ENCODE measurements at regions not wholly inside any gene's neighbourhood (a gene's known extent, or its start where the extent isn't known, plus 50 kb on each side); places are given as distances from the start of the nearest gene placed in this dataset.

DNA sequence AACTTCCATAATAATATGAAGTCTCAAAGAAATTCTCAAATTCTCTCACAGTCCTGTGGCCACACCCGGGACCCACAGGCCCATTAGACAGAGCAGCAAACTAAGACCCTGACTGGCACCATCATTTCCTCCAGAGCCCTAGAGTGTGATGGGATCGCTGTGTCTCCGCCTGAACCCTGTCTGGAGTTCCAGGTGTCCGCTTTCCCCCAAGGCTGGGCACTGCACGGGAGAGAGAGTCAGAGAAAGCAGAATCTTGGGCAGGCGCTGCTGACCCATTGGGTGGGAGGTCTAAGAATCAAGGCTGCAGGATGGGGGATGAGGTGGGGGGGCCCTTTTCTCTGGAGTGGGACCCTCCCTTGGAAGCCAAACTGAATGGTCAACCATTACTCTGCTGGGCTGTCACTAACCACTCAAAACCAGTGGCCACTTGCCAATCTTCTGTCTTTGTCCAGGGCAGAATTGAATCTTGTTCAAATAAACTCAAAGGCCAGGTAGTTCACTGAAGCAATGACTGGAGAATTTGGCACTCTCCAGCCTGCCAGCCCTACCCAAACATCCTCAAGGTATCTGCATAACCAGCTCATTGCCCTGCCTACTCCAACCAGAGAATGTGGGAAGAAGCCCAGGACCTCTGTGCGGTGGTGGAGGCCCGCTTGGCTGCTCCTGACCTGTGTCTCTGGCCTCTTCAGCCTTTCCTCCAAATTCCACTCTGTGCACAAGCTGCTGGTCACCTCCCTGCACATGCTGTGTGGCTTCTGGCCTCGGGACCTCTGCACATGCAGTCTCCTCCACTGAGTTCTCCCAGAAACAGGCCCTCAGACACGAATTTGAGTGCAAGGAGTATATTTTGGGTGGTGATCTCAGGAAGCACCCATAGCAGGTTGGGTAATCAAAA is 141.1 kb downstream of the CEBPB start:
- no TSS peak for BruUV-seq (replicated peaks)
- Histone ChIP-seq H3K9ac (replicated peaks; ENCODE audit: extremely low read depth, insufficient read depth, low read length) (no peak overlapping the region), H3K79me2 (ENCODE audit: control insufficient read depth, insufficient read depth, low read length) (no peaks in the 10 kb centered on the region), H3K27ac (ENCODE audit: insufficient read depth, low read depth, low read length) (no peak overlapping the region), H3K9me1 (replicated peaks; ENCODE audit: control insufficient read depth, extremely low read depth, insufficient read depth, low read length) (no peaks in the 10 kb centered on the region), H2AFZ (ENCODE audit: low read depth, low read length) (no peak overlapping the region), H3K27me3 (ENCODE audit: control insufficient read depth in 2 of 2, insufficient read depth in 2 of 2, low read length in 2 of 2) (peaks cover 5 to 13% of the 10 kb centered on the region in 2 experiments), H3K9me3 (replicated peaks; ENCODE audit: control insufficient read depth, insufficient read depth, low read length) (no peaks in the 10 kb centered on the region), H3K4me3 (replicated peaks in 1 of 3; ENCODE audit: insufficient read depth in 1 of 3, low read depth in 1 of 3, low read length in 3 of 3) (no peak overlapping the region), H3K36me3 (ENCODE audit: control insufficient read depth in 2 of 2, extremely low read depth in 1 of 2, insufficient read depth in 2 of 2, low read length in 2 of 2) (no peaks in the 10 kb centered on the region), H3K4me1 (ENCODE audit: control insufficient read depth, extremely low read depth, insufficient read depth, low read length) (no peaks in the 10 kb centered on the region), H4K20me1 (replicated peaks; ENCODE audit: control insufficient read depth, extremely low read depth, insufficient read depth, low read length) (no peaks in the 10 kb centered on the region), H3K4me2 (ENCODE audit: insufficient read depth, low read length) (no peak overlapping the region)
- TF ChIP-seq MAX (IDR thresholded peaks at IDR 0.05; ENCODE audit: insufficient read depth, insufficient read length) (no peak), MYC (IDR thresholded peaks at IDR 0.05; ENCODE audit: low read depth, low read length) (no peak), POLR2A (IDR thresholded peaks at IDR 0.05; ENCODE audit: low read depth, low read length) (no peak), FOS (IDR thresholded peaks at IDR 0.05; ENCODE audit: borderline replicate concordance, insufficient read depth, low read length) (no peak), CTCF (IDR thresholded peaks at IDR 0.05; ENCODE audit: extremely low read depth in 1 of 2, insufficient read depth in 1 of 2, low read depth in 1 of 2, low read length in 2 of 2) (no peak), EZH2 (IDR thresholded peaks at IDR 0.05; ENCODE audit: borderline replicate concordance, low read depth, low read length, severe bottlenecking) (no peak), POLR2AphosphoS5 (IDR thresholded peaks at IDR 0.05; ENCODE audit: insufficient read depth, low read depth, low read length) (no peak), JUN (IDR thresholded peaks at IDR 0.05; ENCODE audit: borderline replicate concordance, insufficient read depth, insufficient read length, low read depth) (no peak), GATA2 (IDR thresholded peaks at IDR 0.05; ENCODE audit: insufficient read depth, insufficient read length, low read depth, low read length) (no peak)
- ChIA-PET CTCF (no interaction called here), POLR2A (no interaction called here)
- dilution Hi-C loops (cut with MboI; ENCODE audit: extremely low pct_ligation_motif_present, low sequenced_read_pairs) (no loop called here), intact Hi-C loops (cut with micrococcal nuclease) (no loop called here)
- FAIRE-seq (no peak), DNase-seq (ENCODE audit: low read depth, low spot score) (no peak)

Data from endothelial cell of umbilical vein (primary cell).